ENCODE measurements at regions not wholly inside any gene's neighbourhood (a gene's known extent, or its start where the extent isn't known, plus 50 kb on each side); places are given as distances from the start of the nearest gene placed in this dataset.

DNA sequence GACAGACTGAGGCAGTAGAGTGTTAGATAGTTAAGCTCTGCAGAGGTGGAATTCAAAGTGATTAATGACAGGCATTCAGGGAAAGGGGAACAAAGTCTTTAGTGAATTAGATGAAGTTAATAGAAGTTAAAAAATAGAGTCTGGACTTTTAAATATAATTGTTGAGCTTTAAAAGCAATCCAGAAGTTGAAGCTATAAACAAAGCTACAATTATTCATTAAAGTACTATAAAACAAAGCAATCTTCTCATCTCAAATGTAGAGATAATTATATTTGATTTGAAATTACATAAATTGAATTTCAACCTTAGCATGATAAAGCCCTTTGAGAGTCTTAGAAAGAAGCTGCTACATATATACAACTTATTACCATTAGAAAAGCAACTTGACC is 710.6 kb downstream of the MRPL39 start:
- TF ChIP-seq, protein P1, sequence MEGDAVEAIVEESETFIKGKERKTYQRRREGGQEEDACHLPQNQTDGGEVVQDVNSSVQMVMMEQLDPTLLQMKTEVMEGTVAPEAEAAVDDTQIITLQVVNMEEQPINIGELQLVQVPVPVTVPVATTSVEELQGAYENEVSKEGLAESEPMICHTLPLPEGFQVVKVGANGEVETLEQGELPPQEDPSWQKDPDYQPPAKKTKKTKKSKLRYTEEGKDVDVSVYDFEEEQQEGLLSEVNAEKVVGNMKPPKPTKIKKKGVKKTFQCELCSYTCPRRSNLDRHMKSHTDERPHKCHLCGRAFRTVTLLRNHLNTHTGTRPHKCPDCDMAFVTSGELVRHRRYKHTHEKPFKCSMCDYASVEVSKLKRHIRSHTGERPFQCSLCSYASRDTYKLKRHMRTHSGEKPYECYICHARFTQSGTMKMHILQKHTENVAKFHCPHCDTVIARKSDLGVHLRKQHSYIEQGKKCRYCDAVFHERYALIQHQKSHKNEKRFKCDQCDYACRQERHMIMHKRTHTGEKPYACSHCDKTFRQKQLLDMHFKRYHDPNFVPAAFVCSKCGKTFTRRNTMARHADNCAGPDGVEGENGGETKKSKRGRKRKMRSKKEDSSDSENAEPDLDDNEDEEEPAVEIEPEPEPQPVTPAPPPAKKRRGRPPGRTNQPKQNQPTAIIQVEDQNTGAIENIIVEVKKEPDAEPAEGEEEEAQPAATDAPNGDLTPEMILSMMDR (IDR thresholded peaks at IDR 0.05), result no peak
- TF ChIP-seq EZH2 (IDR thresholded peaks at IDR 0.05; ENCODE audit: borderline replicate concordance, insufficient read depth, low read depth, low read length, poor library complexity, severe bottlenecking), result no peak

Data from B cell (primary cell).